ENCODE measurements at regions not wholly inside any gene's neighbourhood (a gene's known extent, or its start where the extent isn't known, plus 50 kb on each side); places are given as distances from the start of the nearest gene placed in this dataset.

DNA sequence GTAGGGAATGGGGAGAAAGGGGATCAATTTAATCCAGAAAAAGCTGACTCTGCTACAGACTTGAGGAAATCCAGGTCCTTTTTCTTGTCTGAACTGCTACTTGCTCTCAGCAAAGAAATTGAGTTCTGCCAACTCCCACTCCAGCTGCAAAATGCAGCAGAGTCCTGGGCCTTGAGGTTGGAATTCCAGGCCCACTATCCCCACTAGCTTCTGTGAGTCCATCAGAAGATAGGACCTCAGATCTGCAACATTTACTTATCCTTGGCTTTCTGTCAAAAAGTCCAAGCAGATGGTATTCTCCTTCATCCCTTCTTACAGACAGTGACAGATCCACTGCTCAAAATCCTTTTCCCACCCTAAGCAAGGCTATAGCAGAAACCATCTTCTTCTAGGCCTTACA lies 219.2 kb downstream of the ARHGAP12 start:
- DNase-seq (ENCODE audit: low read depth in 2 of 2) = no peak

DNA sequence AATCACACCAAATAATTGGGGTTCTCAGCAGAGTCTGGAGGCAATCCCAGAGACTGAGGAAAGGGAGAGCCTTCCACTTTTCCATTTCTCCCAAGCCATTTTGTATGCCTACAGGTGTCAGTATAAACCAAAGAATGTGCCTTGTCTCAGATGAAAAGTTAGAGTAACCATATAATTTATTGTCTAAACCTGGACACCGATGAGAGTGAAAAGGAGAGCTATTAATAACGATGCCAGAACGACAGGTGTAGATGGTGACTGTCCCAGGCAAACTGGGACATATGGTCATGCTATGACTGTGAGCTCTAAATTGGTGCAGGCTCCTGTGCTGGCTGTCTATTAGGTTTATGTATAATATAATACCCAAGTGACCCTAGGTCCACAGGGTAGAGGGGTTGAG lies 219.6 kb downstream of the ARHGAP12 start:
- no peak for DNase-seq (ENCODE audit: low read depth in 2 of 2)

DNA sequence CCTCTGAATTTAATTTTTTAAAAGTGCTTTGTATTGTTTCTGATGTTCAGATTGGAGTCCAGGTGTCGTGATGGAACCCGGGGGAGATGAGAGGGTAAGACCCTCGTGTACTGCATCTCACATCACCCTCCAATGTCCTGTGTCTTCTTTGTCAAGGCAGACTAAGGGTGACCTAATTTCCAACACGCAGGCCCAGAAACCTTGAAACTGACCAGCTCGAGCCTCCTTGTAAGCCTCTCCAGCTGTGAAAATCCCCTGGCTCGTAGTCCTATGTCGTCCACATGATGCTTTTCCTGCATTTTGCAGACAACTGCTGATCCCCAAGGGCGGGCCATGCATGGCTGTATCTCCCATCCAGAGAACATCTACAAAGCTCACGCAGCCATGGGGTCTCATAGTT lies 220.2 kb downstream of the ARHGAP12 start:
- DNase-seq (ENCODE audit: low read depth in 2 of 2) = no peak

DNA sequence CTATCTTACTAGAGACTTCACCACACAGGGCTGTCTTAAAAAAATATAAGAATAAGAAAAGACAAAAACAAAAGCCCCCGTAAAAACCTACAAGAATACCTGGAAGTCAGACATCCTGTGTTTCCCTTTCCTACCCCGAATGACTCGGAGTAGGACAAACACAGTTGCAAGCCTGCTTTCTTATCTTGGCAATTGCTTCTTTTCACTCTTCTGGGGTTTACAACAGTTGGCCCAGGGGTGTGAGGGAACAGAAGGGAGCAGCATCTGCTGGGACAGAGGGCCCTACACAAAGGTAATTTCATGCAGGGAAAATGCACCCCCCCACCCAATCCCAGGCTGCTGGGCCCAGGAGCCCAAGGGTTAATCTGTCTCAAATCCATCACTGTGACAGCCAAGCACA lies 220.6 kb downstream of the ARHGAP12 start:
- no peak for DNase-seq (ENCODE audit: low read depth in 2 of 2)

DNA sequence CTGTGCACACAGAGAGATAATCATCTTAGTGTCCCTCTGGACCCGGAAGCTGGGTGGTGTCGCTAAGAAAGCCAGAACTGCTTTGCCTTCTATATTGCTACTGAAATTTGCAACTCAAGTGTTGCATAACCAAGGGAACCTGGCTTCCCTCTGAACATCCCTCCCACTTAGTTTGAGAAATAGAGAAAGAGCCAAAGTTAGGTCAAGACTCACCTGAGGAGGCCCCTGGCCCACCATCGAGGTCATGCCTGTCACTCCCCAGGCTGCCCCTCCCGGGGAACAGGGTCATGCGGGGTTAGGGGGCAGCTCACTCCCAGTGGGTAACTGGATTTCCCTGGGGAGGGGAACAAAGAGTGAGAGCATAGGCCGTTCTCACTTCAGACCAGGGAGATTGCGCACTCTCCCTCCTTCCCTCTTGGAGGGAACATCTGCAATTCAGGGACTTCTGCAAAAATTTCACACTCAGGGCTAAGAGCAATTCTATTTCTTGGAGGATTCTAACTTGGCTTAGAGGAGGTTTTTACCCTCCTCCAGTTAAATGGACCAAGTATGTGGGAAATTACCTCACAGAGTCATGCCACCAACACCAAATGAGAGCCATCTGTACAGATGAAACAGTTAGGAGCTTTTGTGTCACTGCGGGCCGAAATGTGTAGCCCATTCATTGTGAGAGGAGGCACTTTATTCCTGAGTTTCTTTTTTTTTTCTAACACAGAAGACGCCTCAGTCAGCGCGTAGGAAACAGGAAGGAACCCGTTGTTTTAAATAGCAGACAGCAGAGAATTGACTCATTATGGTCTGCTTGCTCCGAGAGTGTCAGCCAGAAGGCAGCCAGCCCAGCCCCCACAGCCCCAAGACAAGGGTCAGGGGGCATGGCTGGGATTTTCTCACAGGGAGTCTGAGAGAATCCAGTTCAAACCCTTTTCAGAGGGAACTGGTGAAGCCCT lies 221.3 kb downstream of the ARHGAP12 start:
- peak; percentile 26 to 37 for DNase-seq (ENCODE audit: low read depth in 2 of 2)

DNA sequence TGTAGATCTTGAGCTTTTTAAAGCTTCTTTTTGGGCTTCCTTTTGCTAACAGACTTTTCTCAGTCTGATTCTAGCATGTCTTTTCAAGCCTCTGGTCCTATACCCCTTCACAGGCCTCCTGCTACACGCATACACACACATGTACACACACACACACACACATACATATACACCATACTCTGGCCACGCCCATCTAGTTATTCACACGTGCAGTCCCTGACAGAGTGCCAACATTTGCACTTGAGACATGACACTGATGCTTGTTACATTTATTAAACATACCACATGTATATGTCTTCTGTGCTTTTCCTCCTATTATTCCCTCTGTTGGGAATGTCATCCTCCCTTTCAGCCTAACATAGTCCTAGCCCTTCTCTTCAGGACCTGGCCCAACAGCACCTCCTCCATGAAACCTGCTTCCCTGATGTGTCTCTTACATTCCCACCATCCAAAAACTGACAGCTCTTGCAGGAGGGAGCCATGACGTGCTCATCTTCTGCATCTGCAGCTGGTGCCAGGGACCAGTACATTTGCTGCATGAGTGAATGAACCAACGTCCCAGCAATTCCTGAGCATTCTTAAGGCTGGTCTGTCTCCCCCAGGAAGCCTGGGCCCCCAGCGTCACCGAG lies 222.1 kb downstream of the ARHGAP12 start:
- no peak for DNase-seq (ENCODE audit: low read depth in 2 of 2)

DNA sequence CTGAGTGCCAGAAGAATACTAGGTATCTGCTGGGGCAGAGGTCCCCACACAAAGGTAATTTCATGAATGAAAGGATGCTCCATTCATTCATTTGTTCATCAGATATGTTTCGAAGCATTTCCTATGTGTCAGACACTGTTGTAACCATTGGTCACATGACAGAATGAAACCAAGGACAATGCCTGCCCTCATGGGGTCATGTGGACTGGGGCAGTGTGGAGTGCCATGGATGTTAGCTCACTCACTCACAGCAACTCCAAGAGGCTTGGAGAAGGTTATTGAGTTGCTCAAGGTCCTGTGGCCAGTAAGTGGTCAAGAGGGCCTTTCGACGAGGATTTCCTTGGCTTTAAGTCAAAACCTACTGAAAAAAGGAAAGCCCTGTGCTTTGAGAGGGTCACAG lies 223.5 kb downstream of the ARHGAP12 start:
- no peak for DNase-seq (ENCODE audit: low read depth in 2 of 2)

DNA sequence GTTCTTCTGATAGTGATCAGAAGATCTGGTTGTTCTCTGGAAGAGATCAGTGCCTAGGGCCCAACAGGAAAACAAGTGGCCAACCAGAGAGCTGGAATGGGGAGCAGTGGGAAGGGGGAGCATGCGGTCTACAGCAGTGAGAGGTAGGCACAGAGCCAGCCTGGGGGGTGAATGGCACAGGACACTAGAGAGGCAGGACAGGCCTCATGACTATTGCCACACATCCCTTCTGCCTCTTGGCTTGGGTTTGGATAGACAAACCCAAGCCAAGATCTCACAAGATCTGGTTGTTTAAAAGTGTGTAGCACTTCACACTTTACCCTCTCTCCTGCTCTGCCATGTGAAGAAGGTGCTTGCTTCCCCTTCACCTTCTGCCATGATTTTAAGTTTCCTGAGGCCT lies 224.4 kb downstream of the ARHGAP12 start:
- DNase-seq (ENCODE audit: low read depth in 2 of 2) = no peak

DNA sequence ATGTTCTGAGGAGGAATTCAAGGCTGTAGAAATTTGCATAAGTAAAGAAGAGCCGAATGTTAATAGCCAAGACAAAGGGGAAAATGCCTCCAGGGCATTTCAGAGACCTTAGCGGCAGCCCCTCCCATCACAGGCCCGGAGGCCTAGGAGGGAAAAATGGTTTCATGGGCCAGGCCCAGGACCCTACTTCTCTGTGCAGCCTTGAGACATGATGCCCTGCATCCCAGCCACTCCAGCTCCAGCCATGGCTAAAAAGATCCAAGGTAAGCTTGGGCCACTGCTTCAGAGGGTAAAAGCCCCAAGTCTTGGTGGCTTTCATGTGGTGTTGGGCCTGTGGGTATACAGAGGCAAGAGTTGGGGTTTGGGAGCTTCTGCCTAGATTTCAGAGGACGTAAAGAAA lies 225.7 kb downstream of the ARHGAP12 start:
- DNase-seq (ENCODE audit: low read depth in 2 of 2) = no peak

DNA sequence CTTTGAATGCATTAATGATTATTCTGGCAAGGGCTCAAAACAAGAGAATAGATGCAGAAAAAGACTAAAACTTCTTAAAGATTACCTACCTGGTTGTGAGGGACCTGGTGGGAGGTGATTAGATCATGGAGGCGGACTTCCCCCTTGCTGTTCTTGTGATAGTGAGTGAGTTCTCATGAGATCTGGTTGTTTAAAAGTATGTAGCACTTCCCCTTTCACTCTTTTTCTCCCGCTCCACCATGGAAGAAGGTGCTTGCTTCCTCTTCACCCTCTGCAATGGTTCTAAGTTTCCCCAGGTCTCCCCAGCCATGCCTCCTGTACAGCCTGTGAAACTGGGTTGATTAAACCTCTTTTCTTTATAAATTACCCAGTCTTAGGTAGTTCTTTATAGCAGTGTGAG lies 226.6 kb downstream of the ARHGAP12 start:
- DNase-seq (ENCODE audit: low read depth in 2 of 2) = no peak

DNA sequence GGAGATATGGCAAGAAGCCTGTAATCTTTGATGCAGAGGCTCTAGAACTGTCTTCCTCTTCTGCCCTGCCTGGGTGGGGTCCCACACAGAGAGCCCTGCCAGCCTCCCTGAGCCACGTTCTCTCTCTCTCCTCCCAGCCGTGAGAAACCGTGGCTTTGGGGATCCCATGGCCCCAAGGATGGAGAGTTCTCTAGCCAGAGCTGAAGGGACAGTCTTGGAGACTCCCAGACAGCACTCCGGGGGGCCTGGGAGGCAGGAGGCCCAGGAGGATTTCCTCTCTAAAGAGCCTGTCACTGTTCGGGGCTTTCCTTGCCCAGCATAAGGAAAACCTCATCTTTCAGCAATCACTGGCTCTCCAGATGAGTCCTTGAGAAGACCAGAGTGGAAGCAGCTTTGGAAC lies 227.1 kb downstream of the ARHGAP12 start:
- DNase-seq (ENCODE audit: low read depth in 2 of 2) = no peak

DNA sequence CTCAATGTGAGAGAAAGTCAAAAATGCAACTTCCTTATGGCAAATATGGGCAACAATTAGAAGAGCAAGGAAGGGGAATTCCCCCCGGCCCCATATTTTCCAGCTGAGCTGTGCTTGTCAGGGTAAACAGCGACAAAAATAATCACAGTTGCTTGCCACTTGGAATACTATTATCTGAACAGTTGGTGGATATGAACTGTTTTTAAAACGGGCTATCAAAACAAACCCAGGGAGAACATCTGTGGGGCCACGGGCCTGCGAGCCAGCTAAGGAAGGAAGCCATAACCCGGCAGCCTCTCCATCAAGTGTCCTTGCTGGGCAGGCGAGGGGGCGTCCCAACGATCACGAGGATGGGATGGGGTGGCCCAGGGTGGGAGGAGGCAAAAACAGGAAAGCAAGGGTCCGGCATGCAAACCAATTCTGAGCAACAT lies 228.4 kb downstream of the ARHGAP12 start:
- no peak for DNase-seq (ENCODE audit: low read depth in 2 of 2)

DNA sequence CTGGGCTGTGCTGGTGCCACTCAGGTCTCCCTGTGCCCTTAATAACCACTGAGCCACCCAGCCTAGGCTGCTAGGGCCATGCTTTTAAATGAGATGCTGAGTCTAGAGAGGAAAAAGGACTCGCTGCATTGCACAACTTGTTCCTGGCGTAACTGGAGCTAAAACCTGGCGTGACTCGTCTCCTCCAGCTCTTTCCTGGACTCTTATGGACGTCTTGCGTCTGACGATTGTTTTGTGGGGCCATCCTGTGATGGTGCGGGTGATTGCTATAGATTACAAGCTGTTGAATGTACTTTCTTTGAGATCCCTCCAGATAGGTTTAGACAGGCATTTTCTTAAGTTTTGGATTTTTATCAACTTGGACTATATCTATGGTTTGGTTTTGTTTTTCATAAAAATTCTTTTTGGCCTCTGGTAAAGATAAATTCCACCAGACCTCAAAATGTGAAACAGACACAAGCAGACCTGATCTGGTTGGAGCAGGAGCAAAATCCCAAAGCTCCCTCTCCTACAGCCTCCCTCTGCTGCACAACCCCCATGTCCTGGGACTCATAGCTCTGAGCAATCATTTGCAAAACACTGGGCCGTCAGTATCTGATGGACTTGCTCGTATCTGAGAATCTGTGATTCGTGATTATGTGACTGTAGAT lies 230.3 kb downstream of the ARHGAP12 start:
- no peak for DNase-seq (ENCODE audit: low read depth in 2 of 2)

DNA sequence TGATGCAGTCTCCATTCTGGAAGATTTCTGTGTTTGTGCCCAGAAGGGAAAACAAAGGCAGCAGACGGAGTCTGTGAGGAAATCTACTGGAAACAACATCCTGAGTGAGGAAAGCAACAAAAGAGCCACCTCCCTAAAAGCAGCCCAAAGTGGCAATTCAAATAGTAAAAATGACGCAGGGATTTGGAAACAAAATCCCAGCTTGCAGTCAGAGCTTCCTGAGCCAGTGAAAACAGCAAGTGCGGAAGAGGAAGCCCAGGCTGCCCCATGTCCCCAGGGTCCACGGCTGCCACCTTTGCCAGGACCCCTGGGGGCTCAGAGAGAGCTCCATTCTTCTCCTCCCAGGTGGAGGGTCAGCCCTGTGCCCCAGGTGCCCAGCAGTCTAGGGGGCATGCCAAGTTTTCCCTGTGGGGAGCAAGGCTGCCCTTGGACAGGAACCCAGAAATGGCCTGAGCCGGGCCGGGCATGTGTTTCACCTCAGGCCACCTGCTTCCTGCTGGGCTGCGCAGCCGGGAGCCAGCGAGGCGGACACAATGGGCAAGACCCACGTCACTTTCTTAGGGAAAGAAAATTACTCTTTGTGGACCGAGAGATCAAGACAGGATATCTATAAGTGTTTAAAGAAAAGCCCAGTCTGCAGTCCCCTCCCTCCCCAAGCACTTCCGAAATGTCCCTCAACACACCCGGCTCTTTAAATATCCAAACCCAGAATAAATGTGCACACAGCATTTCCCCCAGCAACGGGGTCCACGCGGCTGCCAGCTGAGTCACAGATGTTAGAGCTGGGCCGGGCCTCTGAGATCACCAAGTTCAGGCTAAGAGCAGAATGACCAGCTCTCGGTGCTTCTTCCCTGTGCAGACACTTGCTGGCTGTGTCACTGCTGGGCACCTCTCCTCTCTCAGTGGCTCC lies 231.1 kb downstream of the ARHGAP12 start:
- no peak for DNase-seq (ENCODE audit: low read depth in 2 of 2)

DNA sequence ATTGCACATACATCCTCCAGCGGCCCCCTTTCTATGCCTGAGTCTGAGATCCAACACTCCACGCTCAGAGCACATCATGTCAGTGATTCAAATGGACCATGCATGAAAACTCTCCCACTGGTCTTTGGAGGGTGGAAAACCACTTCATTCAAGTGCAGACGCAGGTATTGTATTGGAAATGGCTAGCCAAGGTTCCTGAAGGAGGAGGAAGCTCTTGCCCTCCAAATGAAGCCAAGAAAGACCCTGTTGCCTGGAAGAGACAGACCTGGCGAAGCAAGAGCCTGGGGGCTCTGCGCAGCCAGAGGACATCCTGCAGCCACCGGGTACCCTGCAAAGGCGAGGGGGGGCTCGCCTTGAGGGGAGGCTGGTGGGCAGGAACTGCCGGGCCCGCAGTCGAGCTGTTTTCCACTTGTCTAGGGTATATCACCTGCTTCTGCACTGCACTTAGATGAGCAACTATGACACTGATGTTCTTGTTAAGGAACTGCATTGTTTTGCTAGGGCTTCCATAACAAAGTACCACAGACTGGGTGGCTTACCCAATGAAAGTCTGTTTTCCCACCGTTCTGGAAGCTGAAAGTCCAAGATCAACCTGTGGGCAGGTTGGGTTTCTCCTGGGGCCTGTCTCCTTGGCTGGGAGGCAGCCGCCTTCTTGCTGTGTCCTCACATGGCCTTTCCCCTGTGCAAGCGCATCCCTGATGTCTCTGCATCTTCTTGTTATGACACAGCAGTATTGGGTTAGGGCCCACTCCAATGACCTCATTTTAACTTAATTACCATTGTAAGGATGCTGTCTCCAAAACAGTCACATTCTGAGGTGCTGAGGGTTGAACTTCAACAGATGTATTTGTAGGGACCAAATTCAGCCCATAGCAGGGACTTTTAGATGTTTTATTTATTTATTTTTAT lies 233.4 kb downstream of the ARHGAP12 start:
- DNase-seq (ENCODE audit: low read depth in 2 of 2) = no peak

DNA sequence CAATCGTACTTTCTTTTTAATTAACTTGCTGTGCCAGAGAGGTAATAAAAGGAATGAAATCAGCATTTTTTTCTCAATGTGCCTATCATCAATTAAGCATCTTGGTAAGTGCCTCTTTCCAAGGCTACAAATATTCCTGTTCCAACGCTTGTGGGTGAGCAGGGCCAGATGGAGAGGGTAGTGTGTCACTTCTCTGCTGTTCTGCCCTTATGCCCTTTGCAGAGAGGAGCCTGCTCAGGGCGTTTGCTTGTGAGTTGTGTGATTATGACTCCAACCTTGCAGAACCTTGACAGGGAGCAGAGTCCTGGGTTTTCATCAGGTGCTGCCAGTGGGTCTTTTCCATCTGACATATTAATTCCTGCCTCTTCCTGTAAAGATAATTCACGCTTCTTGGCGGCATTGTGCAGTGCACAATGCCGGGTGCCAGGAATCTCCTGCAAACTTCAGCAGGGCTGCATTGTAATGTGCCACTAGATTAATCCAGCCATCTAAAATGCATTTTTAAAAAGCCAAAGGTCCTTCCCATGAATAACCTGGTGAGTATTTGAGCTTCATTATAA lies 234.4 kb downstream of the ARHGAP12 start:
- DNase-seq (ENCODE audit: low read depth in 2 of 2) = no peak

DNA sequence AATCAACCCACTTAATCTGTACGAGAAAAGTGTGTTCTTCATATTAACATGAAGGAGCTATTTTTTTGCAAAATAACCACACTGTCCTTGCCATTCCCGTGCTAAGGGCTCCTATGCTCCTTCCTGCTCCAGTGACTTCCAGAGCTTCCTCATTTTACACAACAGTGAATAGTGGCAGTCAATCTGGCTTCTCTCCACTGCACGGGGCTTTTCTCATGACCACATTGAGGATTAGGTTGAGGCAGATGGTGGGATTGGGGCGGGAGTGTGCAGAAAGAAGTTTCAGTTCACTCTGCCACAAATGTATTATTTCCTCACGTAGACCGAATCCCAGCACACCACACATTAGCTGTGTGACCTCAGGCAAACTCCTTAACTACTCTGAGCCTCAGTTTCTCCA lies 235.1 kb downstream of the ARHGAP12 start:
- DNase-seq (ENCODE audit: low read depth in 2 of 2) = no peak

DNA sequence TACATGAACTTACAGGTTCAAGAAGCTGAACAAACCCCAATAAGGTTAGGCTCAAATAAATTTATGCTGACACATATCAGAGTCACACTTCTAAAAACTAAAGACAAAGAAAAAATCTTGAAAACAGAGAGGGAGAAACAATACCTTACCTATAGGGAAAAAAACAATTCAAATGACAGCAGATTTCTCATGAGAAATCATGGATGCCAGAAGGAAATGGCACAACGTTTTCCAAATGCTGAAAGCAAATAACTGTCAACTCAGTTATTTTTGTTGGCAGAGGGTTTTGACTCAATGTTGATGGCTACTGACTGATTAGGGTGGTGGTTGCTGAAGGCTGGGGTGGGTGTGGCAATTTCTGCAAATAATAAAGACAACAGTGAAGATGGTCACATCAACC lies 239.4 kb downstream of the ARHGAP12 start:
- no peak for DNase-seq (ENCODE audit: low read depth in 2 of 2)

DNA sequence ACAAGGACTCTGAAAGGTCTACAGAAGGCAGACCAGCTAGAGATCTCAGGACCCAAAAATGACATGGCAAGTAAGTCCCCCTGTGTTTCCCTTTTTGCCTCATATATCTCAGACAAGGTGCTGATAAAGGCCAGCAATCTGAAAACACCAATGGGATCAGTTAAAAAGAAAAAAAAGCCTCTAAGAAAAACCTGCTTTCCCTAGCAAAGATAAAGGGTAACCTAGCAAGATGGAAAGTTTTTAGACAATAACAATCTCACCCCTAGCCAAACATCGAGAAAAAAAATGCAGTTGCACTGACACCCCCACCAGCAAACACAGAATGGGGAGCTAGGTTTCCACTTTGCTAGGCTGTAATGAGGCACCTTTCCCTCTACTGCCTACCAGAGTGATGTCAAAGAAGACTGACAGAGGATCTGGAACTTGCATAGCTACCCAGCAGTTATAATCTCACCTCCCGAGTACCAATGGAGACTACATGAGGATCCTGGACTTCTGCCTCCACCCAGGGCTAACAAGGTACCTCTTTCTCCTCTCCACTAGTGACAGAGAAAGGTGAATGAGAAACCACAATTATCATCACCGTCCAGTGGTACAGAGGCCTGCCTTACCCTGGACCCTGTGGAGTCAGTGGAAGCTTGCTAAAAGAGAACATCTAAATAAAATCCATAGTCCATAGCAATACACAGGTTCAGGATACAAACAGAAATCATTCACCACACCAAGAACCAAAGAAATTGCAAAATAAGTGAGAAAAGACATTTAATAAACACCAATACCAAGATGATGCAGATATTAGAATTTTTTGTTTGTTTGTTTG lies 240.8 kb downstream of the ARHGAP12 start:
- DNase-seq (ENCODE audit: low read depth in 2 of 2) = no peak

Data from stimulated activated CD4-positive, alpha-beta T cell treated with anti-CD3 and anti-CD28 coated beads, Interleukin-12 subunit alpha, Interleukin-12 subunit beta, amount 100 ng/mL, for 24 hours (primary cell).